HepG2 (cell line): ENCODE measurements at regions not wholly inside any gene's neighbourhood (a gene's known extent, or its start where the extent isn't known, plus 50 kb on each side); places are given as distances from the start of the nearest gene placed in this dataset.

Experiments
- ATAC-seq: fragments of 200-7000 bp; cut with Tn5 transposase; 3 replicates; pipeline ENCODE4 v1.9.1; 2020; ENCODE audit warnings: mild to moderate bottlenecking, moderate library complexity
- BruUV-seq: library from RNA; stranded (reverse); fragments of 400-500 nt; replicated peaks from 2 replicates; lab custom pipeline; 2021; lab: Mats Ljungman, UMichigan
- CTCF ChIA-PET: fragments of 300-600 bp; formaldehyde crosslinking; extraction: SDS; loops from one replicate; lab custom pipeline; 2021; ENCODE audit warnings: low total read pairs, inconsistent platforms, low intra/inter-chr PET ratio; lab: Yijun Ruan, JAX
- POLR2A ChIA-PET: fragments of 350-600 bp; sonication (Branson Sonifier 250); formaldehyde crosslinking; loops from one replicate; lab custom pipeline; 2020; ENCODE audit warnings: antibody characterized with exemption, inconsistent platforms; lab: Yijun Ruan, JAX
- DNase-seq: peaks from one replicate; pipeline ENCODE4 v3.0.0-alpha.2; 2015; ENCODE audit warnings: low spot score
- FAIRE-seq: peaks from 3 replicates; lab custom pipeline; 2011; peaks lifted over from hg19 to GRCh38; lab: Jason Lieb, UNC
- H2AFZ ChIP-seq: one replicate; pipeline ENCODE4 v1.6.1; 2011; ENCODE audit warnings: low read length, inconsistent platforms
- H3K27ac ChIP-seq: fragments of 300-600 bp; 3 replicates; pipeline ENCODE4 v1.8.0; 2011; ENCODE audit warnings: mixed run types, mild to moderate bottlenecking, mixed read lengths, low read length, inconsistent platforms; ENCODE audit not compliant: insufficient read depth; ENCODE audit errors: extremely low read length
- H3K27me3 ChIP-seq, 2 experiments: fragments of 200-600 bp in 1 of 2; 2 replicates in 1 of 2; 3 replicates in 1 of 2; pipeline versions ENCODE4 v1.6.0 to v1.8.0; 2011; ENCODE audit warnings: low read length in 2 of 2, mild to moderate bottlenecking in 2 of 2, moderate library complexity in 2 of 2, inconsistent platforms in 1 of 2; ENCODE audit not compliant: insufficient read depth in 2 of 2, control insufficient read depth in 1 of 2
- H3K36me3 ChIP-seq, 2 experiments: fragments of 200-600 bp in 1 of 2; replicated peaks in 1 of 2; 2 replicates in 1 of 2; 3 replicates in 1 of 2; pipeline versions ENCODE4 v1.5.1 to v1.8.0; 2011; ENCODE audit warnings: low read length in 2 of 2, inconsistent platforms in 1 of 2; ENCODE audit not compliant: insufficient read depth in 2 of 2, control insufficient read depth in 1 of 2
- H3K4me1 ChIP-seq: 2 replicates; pipeline ENCODE4 v1.5.1; 2012; ENCODE audit warnings: low read length, inconsistent platforms; ENCODE audit not compliant: insufficient read depth
- H3K4me2 ChIP-seq: 2 replicates; pipeline ENCODE4 v1.6.0; 2011; ENCODE audit warnings: low read depth, low read length, inconsistent platforms
- H3K4me3 ChIP-seq, 3 experiments: fragments of 200-600 bp in 1 of 3; sonication (generic), shearing (Covaris generic) in 1 of 3; replicated peaks in 1 of 3; 2 replicates each; pipeline ENCODE4 v1.5.1; 2011 to 2016; ENCODE audit warnings: low read length in 3 of 3, inconsistent platforms in 2 of 3, low read depth in 2 of 3, mild to moderate bottlenecking in 2 of 3, control low read depth in 1 of 3, mixed read lengths in 1 of 3; ENCODE audit not compliant: insufficient read depth in 1 of 3
- H3K79me2 ChIP-seq: one replicate; pipeline ENCODE4 v1.6.1; 2011; ENCODE audit warnings: low read length, inconsistent platforms; ENCODE audit not compliant: insufficient read depth
- H3K9ac ChIP-seq: 2 replicates; pipeline ENCODE4 v1.6.0; 2011; ENCODE audit warnings: mild to moderate bottlenecking, low read depth, low read length, inconsistent platforms; ENCODE audit not compliant: insufficient read depth
- H3K9me3 ChIP-seq: 2 replicates; pipeline ENCODE4 v1.5.1; 2012; ENCODE audit warnings: mild to moderate bottlenecking, low read length
- H4K20me1 ChIP-seq: 2 replicates; pipeline ENCODE4 v1.6.0; 2011; ENCODE audit warnings: inconsistent platforms, mild to moderate bottlenecking, low read length, moderate library complexity; ENCODE audit not compliant: insufficient read depth
- FOXC1 ChIP-seq: sonication (generic); formaldehyde crosslinking; IDR thresholded peaks from 2 replicates; pipeline ENCODE4 v1.8.0; 2022; ENCODE audit warnings: mild to moderate bottlenecking, missing genetic modification reagents, borderline replicate concordance
- FOXK2 ChIP-seq: fragments of 450-650 bp; IDR thresholded peaks from 2 replicates; pipeline ENCODE4 v1.6.1; 2016
- KLF16 ChIP-seq, 2 experiments: sonication (generic) in 1 of 2; formaldehyde crosslinking in 1 of 2; IDR thresholded peaks; 2 replicates each; pipeline versions ENCODE4 v1.6.1 to v1.8.0; 2016 to 2023; ENCODE audit warnings: missing genetic modification reagents in 2 of 2, missing compliant biosample characterization in 1 of 2
- MED1 ChIP-seq: sonication (generic); formaldehyde crosslinking; IDR thresholded peaks from 2 replicates; pipeline ENCODE4 v1.4.0; 2020; ENCODE audit warnings: missing genetic modification reagents
- ONECUT2 ChIP-seq: sonication (generic); formaldehyde crosslinking; IDR thresholded peaks from 2 replicates; pipeline ENCODE4 v1.4.0; 2020; ENCODE audit warnings: missing genetic modification reagents
- RARA ChIP-seq: IDR thresholded peaks from 2 replicates; pipeline ENCODE4 v1.6.1; 2016; ENCODE audit warnings: missing genetic modification reagents, missing compliant biosample characterization
- RFXAP ChIP-seq: sonication (generic); formaldehyde crosslinking; IDR thresholded peaks from 2 replicates; pipeline ENCODE4 v1.4.0; 2020; ENCODE audit warnings: missing genetic modification reagents, borderline replicate concordance
- SAP130 ChIP-seq: IDR thresholded peaks from 2 replicates; pipeline ENCODE4 v1.6.1; 2016; ENCODE audit warnings: low read depth
- SIX4 ChIP-seq: sonication (generic); formaldehyde crosslinking; IDR thresholded peaks from 2 replicates; pipeline ENCODE4 v1.4.0; 2020; ENCODE audit warnings: missing genetic modification reagents
- SMAD3 ChIP-seq: sonication (generic); formaldehyde crosslinking; IDR thresholded peaks from 2 replicates; pipeline ENCODE4 v1.4.0; 2020; ENCODE audit warnings: missing genetic modification reagents
- SNAPC2 ChIP-seq: sonication (generic); formaldehyde crosslinking; IDR thresholded peaks from 2 replicates; pipeline ENCODE4 v1.8.1; 2022; ENCODE audit warnings: mild to moderate bottlenecking, missing genetic modification reagents
- SNRNP70 ChIP-seq: fragments of 200-400 bp; formaldehyde crosslinking; IDR thresholded peaks from 2 replicates; pipeline ENCODE4 v1.6.1; 2017; ENCODE audit warnings: mild to moderate bottlenecking, low read depth, low read length, moderate library complexity
- SP2 ChIP-seq: sonication (generic); formaldehyde crosslinking; IDR thresholded peaks from 2 replicates; pipeline ENCODE4 v1.5.1; 2020; ENCODE audit warnings: mild to moderate bottlenecking, missing genetic modification reagents
- THAP11 ChIP-seq: IDR thresholded peaks from 2 replicates; pipeline ENCODE4 v1.6.1; 2016; ENCODE audit warnings: missing biosample characterization, missing genetic modification reagents
- ZFP37 ChIP-seq: sonication (generic); formaldehyde crosslinking; IDR thresholded peaks from 2 replicates; pipeline ENCODE4 v1.4.0; 2020; ENCODE audit warnings: missing genetic modification reagents, borderline replicate concordance
- ZNF30 ChIP-seq: sonication (generic); formaldehyde crosslinking; IDR thresholded peaks from 2 replicates; pipeline ENCODE4 v1.5.0; 2020; ENCODE audit warnings: mild to moderate bottlenecking, missing genetic modification reagents
- ZNF382 ChIP-seq: sonication (generic); formaldehyde crosslinking; IDR thresholded peaks from 2 replicates; pipeline ENCODE4 v1.5.0; 2020; ENCODE audit warnings: missing genetic modification reagents, mild to moderate bottlenecking, borderline replicate concordance
- ZNF484 ChIP-seq: sonication (generic); formaldehyde crosslinking; IDR thresholded peaks from 2 replicates; pipeline ENCODE4 v1.5.1; 2020; ENCODE audit warnings: mild to moderate bottlenecking, low read depth, missing genetic modification reagents, borderline replicate concordance
- ZNF607 ChIP-seq: sonication (generic); formaldehyde crosslinking; IDR thresholded peaks from 2 replicates; pipeline ENCODE4 v1.5.1; 2020; ENCODE audit warnings: missing genetic modification reagents, mild to moderate bottlenecking, borderline replicate concordance
- WGBS: methylation state at CpG from one replicate; pipeline ENCODE4 v1.1.6; 2017; ENCODE audit warnings: low lambda C conversion rate; 5-methylcytosine and 5-hydroxymethylcytosine counted together
- in situ Hi-C: cut with HindIII; loops from 2 replicates; pipeline ENCODE4 v1.10.0; 2017; ENCODE audit warnings: low pct_unique_long_range_greater_than_20kb; ENCODE audit not compliant: extremely low pct_ligation_motif_present
- intact Hi-C: fragments of 100-400 bp; cut with micrococcal nuclease; formaldehyde crosslinking; loops from one replicate; pipeline ENCODE4 v1.10.0; 2022; ENCODE audit not compliant: unreplicated experiment
- TF ChIP-seq, protein P1 (sequence below): sonication (generic); formaldehyde crosslinking; IDR thresholded peaks from 2 replicates; pipeline ENCODE4 v1.5.0; 2020; ENCODE audit warnings: missing genetic modification reagents

- POLR2A ChIA-PET: no interaction called here
- no TSS peak for BruUV-seq
- ATAC-seq (no peak), DNase-seq (no peak)
- Histone ChIP-seq H3K4me3 (no peak overlapping the region), H3K9ac (no peak overlapping the region), H3K4me1 (peaks cover 17% of the 10 kb centered on the region), H3K27ac (no peak overlapping the region), H3K9me3 (peaks cover 16% of the 10 kb centered on the region; the same call in 1 of the 2 replicates), H2AFZ (no peak overlapping the region), H3K79me2 (no peaks in the 10 kb centered on the region), H4K20me1 (no peaks in the 10 kb centered on the region), H3K4me2 (no peak overlapping the region), H3K36me3 (no peaks in the 10 kb centered on the region)
- in situ Hi-C loops: no loop called here
- intact Hi-C loops: no loop called here
- WGBS: 82% methylated on average over 2 of the region's 2 CpGs
- TF ChIP-seq RARA (CRISPR knock-in tag): no peak
- no peak for TF ChIP-seq ZNF30 (CRISPR knock-in tag)
- no peak for TF ChIP-seq THAP11 (CRISPR knock-in tag)
- TF ChIP-seq SNRNP70: no peak
- no peak for TF ChIP-seq ZNF484
- TF ChIP-seq, protein P1, sequence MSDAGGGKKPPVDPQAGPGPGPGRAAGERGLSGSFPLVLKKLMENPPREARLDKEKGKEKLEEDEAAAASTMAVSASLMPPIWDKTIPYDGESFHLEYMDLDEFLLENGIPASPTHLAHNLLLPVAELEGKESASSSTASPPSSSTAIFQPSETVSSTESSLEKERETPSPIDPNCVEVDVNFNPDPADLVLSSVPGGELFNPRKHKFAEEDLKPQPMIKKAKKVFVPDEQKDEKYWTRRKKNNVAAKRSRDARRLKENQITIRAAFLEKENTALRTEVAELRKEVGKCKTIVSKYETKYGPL: no peak
- TF ChIP-seq ZNF607 (CRISPR knock-in tag): no peak
- TF ChIP-seq ONECUT2 (CRISPR knock-in tag): no peak
- no peak for TF ChIP-seq SIX4 (CRISPR knock-in tag)
- no peak for TF ChIP-seq MED1 (CRISPR knock-in tag)
- no peak for TF ChIP-seq KLF16 (CRISPR knock-in tag; IDR thresholded peaks at IDR 0.05)
- TF ChIP-seq ZFP37: no peak
- TF ChIP-seq SNAPC2: no peak
- no peak for TF ChIP-seq SMAD3 (CRISPR knock-in tag)
- TF ChIP-seq FOXC1 (CRISPR knock-in tag): no peak
- no peak for TF ChIP-seq SAP130 (CRISPR knock-in tag)
- no peak for TF ChIP-seq RFXAP (CRISPR knock-in tag)
- no peak for TF ChIP-seq ZNF382 (CRISPR knock-in tag)
- TF ChIP-seq FOXK2: no peak
- no peak for TF ChIP-seq SP2 (CRISPR knock-in tag)
- TF ChIP-seq, all 625 proteins: peak for 0
- no peak for FAIRE-seq
- CTCF ChIA-PET: no interaction called here
- no peaks in the 10 kb centered on the region for H3K27me3 ChIP-seq
These were observed 1103.9 kb upstream of the GJE1 start for GRCh38 chr6:141028791-141029280.
